GM12892 (cell line): ENCODE measurements at regions not wholly inside any gene's neighbourhood (a gene's known extent, or its start where the extent isn't known, plus 50 kb on each side); places are given as distances from the start of the nearest gene placed in this dataset.

ENCODE experiments used
- POLR2A ChIP-seq: IDR thresholded peaks from 2 replicates; pipeline ENCODE4 v1.6.1; 2011; ENCODE audit warnings: low read depth, low read length, control low read depth
- TAF1 ChIP-seq: IDR thresholded peaks from 2 replicates; pipeline ENCODE4 v1.6.1; 2011; ENCODE audit warnings: low read depth, mild to moderate bottlenecking, control low read depth, low read length, borderline replicate concordance

DNA sequence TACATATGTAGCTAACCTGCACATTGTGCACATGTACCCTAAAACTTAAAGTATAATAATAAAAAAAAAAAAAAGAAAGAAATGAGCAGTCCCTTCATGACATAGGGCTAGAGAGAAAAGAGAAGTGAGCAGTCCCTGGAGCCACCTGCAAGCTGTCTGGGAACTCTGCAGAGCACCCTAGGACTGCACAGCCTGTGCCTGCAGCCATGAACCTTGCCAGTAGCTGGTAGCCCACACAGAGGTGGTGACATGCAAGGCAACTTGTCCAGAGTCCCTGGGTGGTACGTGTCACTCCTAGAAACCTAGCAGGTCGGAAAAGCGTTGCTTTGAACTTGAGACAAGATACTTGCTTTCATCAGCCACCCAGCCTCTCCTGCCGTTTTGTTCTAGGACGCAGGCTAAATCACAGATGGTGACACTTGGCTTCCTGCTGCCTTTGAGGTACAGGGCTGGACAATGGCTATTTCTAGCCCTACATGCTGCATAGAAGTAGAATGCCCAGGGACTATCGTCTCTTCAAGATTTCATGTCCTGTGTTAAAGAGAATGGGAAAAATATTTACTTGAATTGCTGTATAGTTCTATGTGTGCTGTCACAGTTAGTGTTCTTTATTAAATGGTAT, 260.9 kb downstream of the LTN1 start:
- no peak for TF ChIP-seq POLR2A
- TF ChIP-seq TAF1: no peak
